Dendritic cell treated with granulocyte-macrophage colony-stimulating factor and Interleukin-4, amounts not matched to agents 40 ng/mL and 50 ng/mL, for 4 days (primary cell): ENCODE measurements at regions not wholly inside any gene's neighbourhood (a gene's known extent, or its start where the extent isn't known, plus 50 kb on each side); places are given as distances from the start of the nearest gene placed in this dataset.

Experiments
- H3K27ac Mint-ChIP-seq: one replicate; pipeline ENCODE4 v1.8.0; 2022; ENCODE audit warnings: mild to moderate bottlenecking, mixed read lengths
- H3K27me3 Mint-ChIP-seq: one replicate; pipeline ENCODE4 v1.8.0; 2022; ENCODE audit warnings: mild to moderate bottlenecking, mixed read lengths
- H3K36me3 Mint-ChIP-seq: one replicate; pipeline ENCODE4 v1.8.0; 2022; ENCODE audit warnings: low read depth, mixed read lengths
- H3K4me1 Mint-ChIP-seq: one replicate; pipeline ENCODE4 v1.8.0; 2022; ENCODE audit warnings: low read depth, mixed read lengths
- H3K4me3 Mint-ChIP-seq: one replicate; pipeline ENCODE4 v1.8.0; 2022; ENCODE audit warnings: mild to moderate bottlenecking, moderate library complexity, mixed read lengths
- H3K9me3 Mint-ChIP-seq: one replicate; pipeline ENCODE4 v1.8.0; 2022; ENCODE audit warnings: mixed read lengths
- intact Hi-C: fragments of 100-400 bp; cut with micrococcal nuclease; formaldehyde crosslinking; loops from one replicate; pipeline ENCODE4 v1.15.0; 2022

DNA sequence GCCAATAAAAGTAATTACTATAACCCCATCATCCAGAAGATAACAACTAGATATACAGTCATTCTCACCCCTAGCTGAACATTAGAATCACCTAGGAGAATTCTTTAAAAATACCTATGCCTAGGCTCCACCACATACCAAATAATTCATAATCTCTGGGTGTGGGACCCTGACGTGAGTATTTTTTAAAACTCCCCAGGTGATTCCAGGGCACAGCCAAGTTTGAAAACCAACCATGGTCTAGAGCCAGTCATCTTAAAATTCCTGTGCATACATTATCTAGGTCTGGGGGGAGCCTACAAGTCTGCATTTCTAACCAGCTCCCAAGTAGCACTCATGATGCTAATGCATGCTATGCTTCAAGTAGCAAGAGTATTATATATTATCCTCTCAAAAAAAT is 281.0 kb upstream of the MTNR1B start:
- H3K9me3 Mint-ChIP-seq: peaks cover 8% of the 10 kb centered on the region
- H3K4me1 Mint-ChIP-seq: no peaks in the 10 kb centered on the region
- H3K4me3 Mint-ChIP-seq: no peak overlapping the region
- intact Hi-C loops: no loop called here
- no peak overlapping the region for H3K27ac Mint-ChIP-seq
- H3K36me3 Mint-ChIP-seq: no peaks in the 10 kb centered on the region
- no peaks in the 10 kb centered on the region for H3K27me3 Mint-ChIP-seq

DNA sequence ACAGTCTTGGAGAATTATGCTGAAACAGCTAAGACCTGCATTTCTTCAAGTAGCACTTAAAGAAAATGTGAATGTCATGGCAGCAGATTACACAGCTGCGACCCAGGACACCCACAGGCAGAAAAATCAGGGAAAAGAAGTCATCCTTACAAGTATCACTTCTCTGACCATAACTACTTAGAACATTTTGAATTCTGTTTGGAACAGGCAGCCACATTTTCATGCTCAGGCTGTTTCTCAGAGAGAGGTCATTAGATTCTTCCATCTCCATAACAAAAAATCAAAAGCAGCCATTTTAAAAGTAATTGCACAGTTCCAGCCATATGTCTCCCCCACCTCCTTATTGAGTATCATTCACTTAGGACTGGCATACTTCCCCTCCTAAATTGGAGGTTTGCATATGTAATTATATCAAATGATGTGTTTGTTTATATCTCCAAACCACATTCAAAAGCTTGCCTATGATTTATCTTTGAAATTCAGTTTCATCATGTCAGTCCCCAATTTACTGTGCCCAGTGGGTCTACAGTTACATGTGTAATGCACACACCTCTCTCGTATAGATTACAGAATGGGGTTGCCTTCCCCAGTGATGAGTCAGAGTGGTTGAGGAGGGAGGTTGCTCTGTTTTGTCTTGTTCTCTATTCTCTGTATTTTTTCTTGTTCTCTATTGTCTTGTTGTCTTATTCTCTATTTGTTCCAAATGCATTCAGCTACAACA is 276.5 kb upstream of the MTNR1B start:
- H3K27ac Mint-ChIP-seq: no peak overlapping the region
- H3K36me3 Mint-ChIP-seq: no peaks in the 10 kb centered on the region
- H3K4me3 Mint-ChIP-seq: no peak overlapping the region
- intact Hi-C loops: no loop called here
- H3K4me1 Mint-ChIP-seq: no peaks in the 10 kb centered on the region
- no peaks in the 10 kb centered on the region for H3K9me3 Mint-ChIP-seq
- no peaks in the 10 kb centered on the region for H3K27me3 Mint-ChIP-seq

DNA sequence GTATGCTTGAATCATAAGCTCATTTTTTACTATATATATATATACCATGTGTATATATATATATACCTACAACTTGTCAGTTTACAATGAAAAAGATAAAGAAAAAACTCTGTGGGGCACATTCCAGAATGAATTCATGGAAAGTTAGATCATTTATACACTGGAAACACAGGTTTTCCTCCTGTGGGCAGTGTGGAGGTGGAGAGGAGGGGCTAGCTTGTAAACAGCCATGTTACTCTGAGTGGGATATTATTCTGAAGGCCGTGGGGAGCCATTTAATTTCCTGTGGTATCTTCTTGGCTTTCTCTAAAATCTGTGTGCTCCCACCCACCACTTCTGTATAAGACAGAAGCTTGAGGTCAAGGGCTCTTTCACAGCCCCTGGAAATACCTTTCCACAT is 273.4 kb upstream of the MTNR1B start:
- H3K27ac Mint-ChIP-seq: no peak overlapping the region
- no peak overlapping the region for H3K4me3 Mint-ChIP-seq
- no peaks in the 10 kb centered on the region for H3K9me3 Mint-ChIP-seq
- intact Hi-C loops: no loop called here
- H3K27me3 Mint-ChIP-seq: no peaks in the 10 kb centered on the region
- H3K4me1 Mint-ChIP-seq: no peaks in the 10 kb centered on the region
- H3K36me3 Mint-ChIP-seq: no peaks in the 10 kb centered on the region

DNA sequence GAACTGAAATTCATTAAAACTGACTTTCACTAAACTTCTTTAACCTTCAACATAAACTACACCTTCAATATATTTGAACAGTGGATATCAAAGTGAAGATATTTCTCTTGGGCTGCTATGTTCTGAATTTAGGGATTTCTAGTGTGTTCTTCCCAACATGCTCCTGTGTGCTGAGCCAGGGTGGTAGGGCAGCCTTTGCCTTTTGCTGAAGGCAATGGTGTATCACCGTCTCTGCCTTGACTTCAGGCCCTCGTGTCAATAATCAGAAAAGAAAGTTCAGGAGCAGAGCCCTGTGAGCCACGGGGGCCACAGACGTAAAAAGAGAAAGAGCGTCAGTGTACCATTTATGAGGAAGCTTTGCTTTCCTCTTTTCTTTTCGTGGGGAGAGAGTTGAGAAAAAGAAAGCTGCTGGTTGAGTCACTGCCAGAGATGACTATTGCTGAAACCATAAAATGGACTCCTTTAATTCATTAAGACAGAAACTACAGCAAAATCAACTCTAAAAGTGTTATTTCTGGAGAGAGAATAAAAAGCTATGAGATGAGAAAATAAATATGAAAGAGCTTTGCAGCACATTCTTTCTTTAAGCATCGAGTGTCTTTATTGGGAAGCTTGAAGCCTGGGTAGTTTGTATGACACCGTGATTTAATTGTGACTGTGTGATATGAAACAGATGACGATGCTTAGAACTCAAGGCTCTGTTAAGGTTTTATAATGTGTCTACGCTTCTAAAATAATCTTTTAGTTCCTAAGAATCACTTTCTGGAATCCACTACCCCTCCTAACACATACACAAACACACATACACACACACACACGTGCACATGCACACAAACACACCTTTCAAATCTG is 271.8 kb upstream of the MTNR1B start:
- Mint-ChIP-seq H3K36me3 (no peaks in the 10 kb centered on the region), H3K4me3 (no peak overlapping the region)

DNA sequence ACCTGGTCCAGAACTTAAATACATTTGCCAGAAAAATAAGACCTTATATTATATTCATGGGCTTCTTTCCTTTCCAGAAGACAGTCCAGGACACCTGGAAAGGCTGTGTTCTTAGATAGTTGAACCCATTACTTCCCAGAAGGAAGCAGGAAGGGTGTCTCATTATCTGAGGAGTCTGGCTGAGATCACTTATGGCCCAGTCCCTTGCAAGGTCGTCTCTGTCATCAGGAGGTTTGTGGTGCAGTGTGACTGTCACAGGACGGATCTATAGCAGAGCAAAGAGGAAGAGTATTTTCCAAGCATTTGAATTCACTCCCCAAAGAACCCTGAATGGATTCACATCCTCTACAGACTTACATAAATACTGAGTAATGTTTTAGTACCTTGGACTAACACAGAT is 270.7 kb upstream of the MTNR1B start:
- Mint-ChIP-seq H3K4me1 (no peaks in the 10 kb centered on the region), H3K27ac (no peak overlapping the region), H3K9me3 (no peaks in the 10 kb centered on the region), H3K4me3 (no peak overlapping the region), H3K27me3 (peaks cover 1% of the 10 kb centered on the region), H3K36me3 (no peaks in the 10 kb centered on the region)
- intact Hi-C loops: no loop called here

More for the DNA sequence above, 271.8 kb upstream of the MTNR1B start:
- peaks cover 1% of the 10 kb centered on the region for H3K27me3 Mint-ChIP-seq
- no peaks in the 10 kb centered on the region for H3K9me3 Mint-ChIP-seq
- intact Hi-C loops: no loop called here
- H3K4me1 Mint-ChIP-seq: no peaks in the 10 kb centered on the region
- H3K27ac Mint-ChIP-seq: no peak overlapping the region

DNA sequence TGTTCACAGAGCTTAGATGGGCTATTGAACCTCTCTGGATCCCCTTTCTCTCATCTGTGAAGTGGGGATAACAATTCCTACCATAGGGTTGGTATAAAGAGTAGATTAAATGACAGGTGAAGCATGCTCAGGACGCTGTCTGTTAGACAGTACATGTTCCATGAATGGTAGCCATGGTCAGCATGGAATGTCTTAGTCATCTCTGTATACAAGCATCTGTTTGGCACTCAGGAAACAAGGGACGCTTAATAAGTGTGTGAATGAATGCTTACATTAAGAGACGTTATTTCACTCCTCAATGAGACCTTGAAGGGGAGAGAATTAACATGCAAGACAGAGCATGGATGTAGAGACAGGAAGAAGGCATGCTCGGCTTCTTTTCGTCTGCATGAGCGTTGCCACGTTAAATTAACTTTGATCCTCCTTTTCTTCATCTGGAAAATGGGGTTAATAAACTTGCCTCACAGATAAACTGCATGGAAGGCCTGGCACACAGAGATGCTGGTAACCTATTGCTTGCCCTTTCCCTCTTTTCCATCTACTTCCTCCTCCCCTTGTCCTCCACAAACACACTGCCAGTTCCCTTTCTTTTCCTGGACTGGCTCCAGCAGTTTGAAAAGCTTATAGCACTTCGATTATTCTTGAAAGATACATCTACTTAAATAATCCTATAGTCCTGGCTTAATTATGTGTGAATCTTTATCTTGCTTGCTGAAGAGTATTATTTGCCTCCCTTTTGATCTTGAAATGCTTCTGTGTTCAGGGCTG is 267.2 kb upstream of the MTNR1B start:
- Mint-ChIP-seq H3K27me3 (peaks cover 1% of the 10 kb centered on the region), H3K27ac (no peak overlapping the region), H3K9me3 (peaks cover 22% of the 10 kb centered on the region), H3K4me3 (no peak overlapping the region), H3K36me3 (no peaks in the 10 kb centered on the region), H3K4me1 (no peaks in the 10 kb centered on the region)
- intact Hi-C loops: no loop called here

DNA sequence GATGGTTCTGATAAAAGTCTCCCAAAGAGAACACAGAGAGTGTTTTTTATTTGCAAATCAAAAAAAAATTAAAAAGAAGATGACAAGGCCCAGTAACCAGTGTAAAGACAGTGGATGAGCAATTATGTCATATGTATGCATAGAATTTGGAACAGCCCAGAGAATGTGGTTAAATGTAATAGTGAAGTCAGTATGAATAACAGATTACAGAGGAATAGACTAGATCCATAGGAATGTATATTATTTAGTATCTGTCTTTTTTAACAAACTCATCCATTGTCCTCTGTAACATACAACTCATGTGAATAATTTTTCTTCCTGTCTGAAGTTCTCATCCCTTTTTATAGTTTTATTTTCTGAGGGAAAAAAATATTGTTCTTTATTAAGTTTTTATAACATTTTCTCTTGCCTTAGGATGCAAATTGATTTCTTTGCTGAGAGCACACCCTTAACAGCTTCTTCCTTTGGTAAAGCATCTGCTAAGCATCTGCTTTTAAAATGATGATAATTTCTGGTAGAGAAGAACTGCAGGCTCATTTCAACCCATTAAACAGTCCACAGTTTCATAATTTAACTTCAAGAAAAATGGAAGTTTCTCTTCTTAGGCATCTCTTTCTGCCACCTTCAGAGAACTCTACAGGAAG is 266.5 kb upstream of the MTNR1B start:
- Mint-ChIP-seq H3K36me3 (no peaks in the 10 kb centered on the region), H3K27ac (no peak overlapping the region), H3K27me3 (peaks cover 1% of the 10 kb centered on the region), H3K9me3 (peaks cover 22% of the 10 kb centered on the region), H3K4me3 (no peak overlapping the region), H3K4me1 (no peaks in the 10 kb centered on the region)
- intact Hi-C loops: no loop called here

DNA sequence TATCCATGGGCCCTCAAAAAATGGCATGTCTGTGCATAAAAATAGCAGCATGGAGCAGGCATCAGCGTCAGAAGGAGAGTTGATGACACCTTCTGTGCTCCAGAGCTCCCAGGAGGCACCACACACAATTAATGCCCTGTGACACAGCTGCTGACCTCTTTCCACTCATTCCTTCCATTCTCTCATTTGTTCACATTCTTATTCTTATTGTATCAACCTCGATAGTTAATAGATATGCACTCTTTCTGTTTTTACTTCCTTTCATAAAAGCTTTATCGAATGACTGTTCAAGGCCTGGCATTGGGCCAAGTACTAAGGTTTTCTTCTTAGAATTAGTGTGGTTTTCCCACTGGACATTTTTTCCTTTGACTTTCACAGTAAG is 266.0 kb upstream of the MTNR1B start:
- no peaks in the 10 kb centered on the region for H3K36me3 Mint-ChIP-seq
- H3K9me3 Mint-ChIP-seq: peaks cover 22% of the 10 kb centered on the region
- intact Hi-C loops: no loop called here
- H3K4me3 Mint-ChIP-seq: no peak overlapping the region
- no peak overlapping the region for H3K27ac Mint-ChIP-seq
- peaks cover 1% of the 10 kb centered on the region for H3K27me3 Mint-ChIP-seq
- H3K4me1 Mint-ChIP-seq: no peaks in the 10 kb centered on the region

DNA sequence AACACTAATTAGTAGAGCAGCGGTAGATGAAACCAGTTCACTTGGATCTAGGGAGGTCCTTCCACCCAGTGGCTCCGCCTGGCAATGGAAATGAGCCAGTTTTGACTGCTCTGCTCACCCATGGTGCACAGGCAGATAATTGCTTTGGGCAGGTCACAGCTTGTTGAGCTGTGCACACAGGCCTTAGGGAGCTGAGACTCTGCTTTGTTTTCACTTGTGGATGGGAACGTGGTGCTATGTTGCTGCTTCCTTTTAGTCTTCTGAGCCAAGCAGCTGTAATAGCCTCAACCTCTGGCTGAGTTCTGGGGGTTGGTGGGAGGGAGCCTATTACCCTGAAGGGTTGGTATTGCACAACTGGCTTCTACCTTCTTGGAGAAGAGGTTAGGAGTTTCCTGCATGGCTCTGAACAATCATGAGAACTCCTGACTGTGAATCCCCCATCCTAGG is 262.3 kb upstream of the MTNR1B start:
- Mint-ChIP-seq H3K36me3 (no peaks in the 10 kb centered on the region), H3K4me1 (no peaks in the 10 kb centered on the region), H3K9me3 (peaks cover 22% of the 10 kb centered on the region), H3K4me3 (no peak overlapping the region), H3K27me3 (peaks cover 1% of the 10 kb centered on the region), H3K27ac (no peak overlapping the region)
- intact Hi-C loops: no loop called here

DNA sequence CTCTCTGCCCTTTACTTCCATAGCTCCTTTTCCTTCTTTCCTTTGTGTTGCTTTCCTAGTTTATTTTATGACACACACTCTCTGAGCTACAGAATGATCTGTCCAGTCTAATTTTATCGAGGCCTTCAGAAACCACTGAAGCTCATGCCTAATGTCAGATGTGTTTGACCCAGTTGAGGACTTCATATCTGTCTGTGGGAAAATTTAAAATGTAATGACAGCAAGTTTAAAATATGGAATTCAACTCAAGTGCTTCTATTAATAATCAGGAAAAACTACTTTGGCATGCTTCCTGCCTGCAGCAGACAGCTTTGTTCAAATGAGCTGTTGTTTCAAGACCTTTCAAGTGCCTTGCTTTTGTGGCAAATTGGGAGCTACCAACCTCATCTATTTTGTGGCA is 261.8 kb upstream of the MTNR1B start:
- peaks cover 22% of the 10 kb centered on the region for H3K9me3 Mint-ChIP-seq
- no peaks in the 10 kb centered on the region for H3K36me3 Mint-ChIP-seq
- intact Hi-C loops: no loop called here
- H3K4me3 Mint-ChIP-seq: no peak overlapping the region
- H3K27me3 Mint-ChIP-seq: no peaks in the 10 kb centered on the region
- no peaks in the 10 kb centered on the region for H3K4me1 Mint-ChIP-seq
- H3K27ac Mint-ChIP-seq: no peak overlapping the region

DNA sequence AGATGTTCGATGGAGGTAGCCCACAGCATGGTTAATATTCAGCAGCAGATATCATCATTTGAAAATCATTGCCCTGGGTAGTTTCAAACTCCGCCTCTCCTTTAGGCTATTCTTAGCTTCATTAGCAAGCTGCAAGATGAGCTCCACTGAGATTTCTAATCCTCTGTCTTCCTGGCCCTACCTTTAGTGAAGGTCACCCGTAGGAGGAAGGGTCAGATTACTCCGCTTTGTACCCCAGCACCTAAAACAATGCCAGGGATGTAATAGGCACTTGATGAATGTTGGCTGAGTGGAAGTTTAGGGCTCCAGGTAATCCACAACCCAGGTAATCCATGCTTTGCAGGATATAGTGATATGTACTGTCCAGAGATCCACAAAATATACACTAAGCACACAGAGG is 260.1 kb upstream of the MTNR1B start:
- Mint-ChIP-seq H3K4me1 (no peaks in the 10 kb centered on the region), H3K27me3 (no peaks in the 10 kb centered on the region), H3K36me3 (no peaks in the 10 kb centered on the region), H3K4me3 (no peak overlapping the region), H3K9me3 (peaks cover 22% of the 10 kb centered on the region), H3K27ac (no peak overlapping the region)
- intact Hi-C loops: no loop called here

DNA sequence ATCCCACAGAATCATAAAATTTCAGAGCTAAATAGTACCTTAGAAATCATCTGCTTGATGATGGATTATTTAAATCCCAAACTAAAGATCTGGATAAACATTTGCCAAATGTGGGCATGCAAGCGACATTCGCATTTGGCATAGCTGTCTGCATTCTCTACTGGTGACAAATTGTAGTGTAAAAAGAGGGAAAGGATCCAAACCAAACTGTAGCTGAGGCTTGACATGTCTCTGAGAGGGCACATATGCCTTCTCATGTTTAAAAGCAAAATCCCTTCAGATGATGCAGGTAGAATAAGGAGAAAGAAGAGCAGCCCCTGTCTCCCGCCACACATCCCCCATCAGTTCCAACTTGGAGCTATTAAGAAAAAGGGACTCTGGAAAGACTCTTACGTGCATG is 257.5 kb upstream of the MTNR1B start:
- intact Hi-C loops: no loop called here

DNA sequence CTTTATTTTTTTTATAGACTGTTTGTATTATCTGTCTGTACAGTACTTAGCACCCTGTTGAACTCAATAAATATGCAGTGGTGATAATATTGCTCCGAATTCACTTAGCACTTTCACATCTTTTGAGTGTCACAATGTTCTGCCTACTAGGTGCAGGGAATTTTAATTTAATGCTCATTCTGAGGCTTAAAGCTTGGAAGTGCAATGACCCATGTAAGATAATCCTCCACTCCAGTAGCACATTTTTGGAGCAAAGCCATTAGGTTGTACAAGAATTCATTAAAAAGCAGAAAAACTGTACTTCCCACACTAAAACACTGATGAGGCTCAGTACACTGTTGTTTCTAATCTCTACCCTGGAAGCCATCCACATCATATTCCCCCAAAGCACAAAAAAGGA is 255.3 kb upstream of the MTNR1B start:
- no peaks in the 10 kb centered on the region for H3K27me3 Mint-ChIP-seq
- intact Hi-C loops: no loop called here
- H3K27ac Mint-ChIP-seq: no peak overlapping the region
- no peak overlapping the region for H3K4me3 Mint-ChIP-seq
- H3K9me3 Mint-ChIP-seq: no peaks in the 10 kb centered on the region
- H3K36me3 Mint-ChIP-seq: no peaks in the 10 kb centered on the region
- no peaks in the 10 kb centered on the region for H3K4me1 Mint-ChIP-seq

More for the DNA sequence above, 257.5 kb upstream of the MTNR1B start:
- no peaks in the 10 kb centered on the region for H3K36me3 Mint-ChIP-seq
- no peaks in the 10 kb centered on the region for H3K4me1 Mint-ChIP-seq
- no peak overlapping the region for H3K4me3 Mint-ChIP-seq
- H3K9me3 Mint-ChIP-seq: no peaks in the 10 kb centered on the region
- no peak overlapping the region for H3K27ac Mint-ChIP-seq
- no peaks in the 10 kb centered on the region for H3K27me3 Mint-ChIP-seq

DNA sequence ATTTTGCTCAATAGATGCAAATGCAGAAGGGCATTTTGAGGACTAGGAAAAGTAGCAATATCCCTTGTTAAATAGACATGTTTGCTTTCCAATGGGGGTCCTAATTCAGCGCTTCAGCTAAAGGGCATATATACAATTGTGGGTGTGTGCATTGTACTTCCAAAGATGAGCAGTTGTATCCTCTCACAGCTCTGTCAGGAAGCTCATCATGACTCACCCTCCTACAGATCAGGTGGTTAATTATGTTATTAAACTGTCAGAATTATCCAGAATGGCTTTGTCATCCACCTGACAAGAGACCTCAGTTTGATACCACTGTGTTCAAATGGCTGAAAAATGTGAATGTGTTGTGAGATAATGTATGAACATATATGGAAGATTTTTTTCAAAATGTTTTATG is 252.2 kb upstream of the MTNR1B start:
- H3K27ac Mint-ChIP-seq: no peak overlapping the region
- no peaks in the 10 kb centered on the region for H3K36me3 Mint-ChIP-seq
- H3K27me3 Mint-ChIP-seq: no peaks in the 10 kb centered on the region
- intact Hi-C loops: no loop called here
- no peaks in the 10 kb centered on the region for H3K9me3 Mint-ChIP-seq
- H3K4me1 Mint-ChIP-seq: no peaks in the 10 kb centered on the region
- H3K4me3 Mint-ChIP-seq: no peak overlapping the region
